Parathyroid adenoma (tissue), 2 donors: ENCODE measurements at regions not wholly inside any gene's neighbourhood (a gene's known extent, or its start where the extent isn't known, plus 50 kb on each side); places are given as distances from the start of the nearest gene placed in this dataset.
"Not testable (repeated sequence)": the region's sequence is repeated elsewhere in the genome, so short reads cannot be mapped to it uniquely, and the experiment has no call there.

Source experiments
- H2AFZ ChIP-seq: fragments of 300-600 bp; sonication (generic); one replicate; pipeline ENCODE4 v1.7.0; 2017; ENCODE audit warnings: antibody characterized with exemption, mild to moderate bottlenecking
- H3K27ac ChIP-seq: fragments of 300-600 bp; sonication (generic); one replicate; pipeline ENCODE4 v1.7.0; 2017
- H3K27me3 ChIP-seq: fragments of 300-600 bp; sonication (generic); one replicate; pipeline ENCODE4 v1.7.0; 2017; ENCODE audit warnings: low read length; ENCODE audit not compliant: control insufficient read depth, insufficient read depth
- H3K36me3 ChIP-seq: fragments of 300-600 bp; sonication (generic); one replicate; pipeline ENCODE4 v1.7.0; 2017; ENCODE audit warnings: low read length; ENCODE audit not compliant: control insufficient read depth, insufficient read depth
- H3K4me1 ChIP-seq: fragments of 300-600 bp; sonication (generic); one replicate; pipeline ENCODE4 v1.7.0; 2017; ENCODE audit warnings: control low read depth
- H3K4me2 ChIP-seq: fragments of 300-600 bp; sonication (generic); one replicate; pipeline ENCODE4 v1.7.0; 2017; ENCODE audit warnings: low read length
- H3K4me3 ChIP-seq: fragments of 300-600 bp; sonication (generic); one replicate; pipeline ENCODE4 v1.7.0; 2017; ENCODE audit warnings: low read depth, low read length
- H3K79me2 ChIP-seq: fragments of 300-600 bp; sonication (generic); one replicate; pipeline ENCODE4 v1.7.0; 2017; ENCODE audit warnings: control low read depth
- H3K9ac ChIP-seq: fragments of 300-600 bp; sonication (generic); one replicate; pipeline ENCODE4 v1.7.0; 2017; ENCODE audit warnings: mild to moderate bottlenecking
- H3K9me3 ChIP-seq: fragments of 300-600 bp; sonication (generic); one replicate; pipeline ENCODE4 v1.7.0; 2017; ENCODE audit warnings: low read length; ENCODE audit not compliant: control insufficient read depth
- TF ChIP-seq, protein P1 (sequence below): fragments of 300-600 bp; sonication (generic); IDR thresholded peaks from one replicate; pipeline ENCODE4 v1.7.0; 2017; ENCODE audit warnings: antibody characterized with exemption, mild to moderate bottlenecking
- donor health status: primary hyperparathyroidism.

DNA sequence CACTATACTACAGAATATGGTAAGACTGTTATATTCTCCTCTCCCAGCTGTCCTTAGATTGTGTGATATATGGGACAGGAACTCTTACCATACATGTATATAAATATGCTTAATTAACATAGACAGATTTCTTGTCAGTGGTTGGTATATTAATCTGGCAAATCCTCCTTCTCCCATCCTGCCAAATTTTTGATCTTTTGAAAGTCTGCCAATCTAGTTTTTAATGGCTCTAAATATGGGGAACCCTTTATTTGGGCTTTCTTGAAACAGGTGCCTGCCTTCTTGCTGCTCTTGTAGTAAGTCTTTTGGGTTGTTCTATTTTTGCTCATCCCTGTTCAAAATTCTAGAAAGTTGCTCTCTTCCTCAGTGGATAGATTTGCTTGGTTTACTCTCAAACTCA, 63.5 kb downstream of the SPATA31D1 start:
- Histone ChIP-seq H3K79me2 (no peaks in the 10 kb centered on the region), H3K36me3 (no peaks in the 10 kb centered on the region), H3K27ac (no peak overlapping the region), H3K9me3 (no peaks in the 10 kb centered on the region), H3K4me1 (no peaks in the 10 kb centered on the region), H3K9ac (no peak overlapping the region), H3K27me3 (no peaks in the 10 kb centered on the region), H3K4me2 (no peak overlapping the region), H2AFZ (no peak overlapping the region), H3K4me3 (no peak overlapping the region)
- TF ChIP-seq, protein P1, sequence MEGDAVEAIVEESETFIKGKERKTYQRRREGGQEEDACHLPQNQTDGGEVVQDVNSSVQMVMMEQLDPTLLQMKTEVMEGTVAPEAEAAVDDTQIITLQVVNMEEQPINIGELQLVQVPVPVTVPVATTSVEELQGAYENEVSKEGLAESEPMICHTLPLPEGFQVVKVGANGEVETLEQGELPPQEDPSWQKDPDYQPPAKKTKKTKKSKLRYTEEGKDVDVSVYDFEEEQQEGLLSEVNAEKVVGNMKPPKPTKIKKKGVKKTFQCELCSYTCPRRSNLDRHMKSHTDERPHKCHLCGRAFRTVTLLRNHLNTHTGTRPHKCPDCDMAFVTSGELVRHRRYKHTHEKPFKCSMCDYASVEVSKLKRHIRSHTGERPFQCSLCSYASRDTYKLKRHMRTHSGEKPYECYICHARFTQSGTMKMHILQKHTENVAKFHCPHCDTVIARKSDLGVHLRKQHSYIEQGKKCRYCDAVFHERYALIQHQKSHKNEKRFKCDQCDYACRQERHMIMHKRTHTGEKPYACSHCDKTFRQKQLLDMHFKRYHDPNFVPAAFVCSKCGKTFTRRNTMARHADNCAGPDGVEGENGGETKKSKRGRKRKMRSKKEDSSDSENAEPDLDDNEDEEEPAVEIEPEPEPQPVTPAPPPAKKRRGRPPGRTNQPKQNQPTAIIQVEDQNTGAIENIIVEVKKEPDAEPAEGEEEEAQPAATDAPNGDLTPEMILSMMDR = no peak

DNA sequence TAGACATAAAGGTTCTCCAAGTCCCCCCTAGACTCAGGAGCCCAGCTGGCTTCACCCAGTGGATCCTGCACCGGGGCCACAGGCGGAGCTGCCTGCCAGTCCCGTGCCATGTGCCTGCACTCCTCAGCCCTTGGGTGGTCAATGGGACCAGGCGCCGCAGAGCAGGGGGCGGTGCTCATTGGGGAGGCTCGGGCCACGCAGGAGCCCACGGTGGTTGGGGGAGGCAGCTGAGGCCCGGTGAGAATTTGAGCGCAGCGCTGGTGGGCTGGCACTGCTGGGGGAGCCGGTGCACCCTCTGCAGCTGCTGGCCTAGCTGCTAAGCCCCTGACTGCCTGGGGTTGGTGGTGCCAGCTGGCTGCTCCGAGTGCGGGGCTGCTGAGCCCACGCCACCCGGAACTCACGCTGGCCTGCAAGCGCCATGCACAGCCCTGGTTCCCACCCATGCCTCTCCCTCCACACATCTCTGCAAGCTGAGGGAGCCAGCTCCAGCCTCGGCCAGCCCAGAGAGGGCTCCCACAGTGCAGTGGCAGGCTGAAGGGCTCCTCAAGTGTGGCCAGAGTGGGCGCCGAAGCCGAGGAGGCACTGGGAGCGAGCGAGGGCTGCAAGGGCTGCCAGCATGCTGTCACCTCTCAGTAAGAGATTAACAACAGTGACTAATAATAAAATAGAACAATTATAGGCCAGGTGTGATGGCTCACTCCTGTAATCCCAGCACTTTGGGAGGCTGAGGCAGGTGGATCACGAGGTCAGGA, 65.9 kb downstream of the SPATA31D1 start:
- no peaks in the 10 kb centered on the region for H3K27me3 ChIP-seq
- H3K79me2 ChIP-seq = no peaks in the 10 kb centered on the region
- no peaks in the 10 kb centered on the region for H3K36me3 ChIP-seq
- no peak overlapping the region for H3K4me3 ChIP-seq
- TF ChIP-seq, protein P1 = no peak
- H3K9me3 ChIP-seq = no peaks in the 10 kb centered on the region
- no peak overlapping the region for H2AFZ ChIP-seq
- no peak overlapping the region for H3K9ac ChIP-seq
- no peak overlapping the region for H3K27ac ChIP-seq
- H3K4me1 ChIP-seq = no peaks in the 10 kb centered on the region
- H3K4me2 ChIP-seq = no peak overlapping the region

DNA sequence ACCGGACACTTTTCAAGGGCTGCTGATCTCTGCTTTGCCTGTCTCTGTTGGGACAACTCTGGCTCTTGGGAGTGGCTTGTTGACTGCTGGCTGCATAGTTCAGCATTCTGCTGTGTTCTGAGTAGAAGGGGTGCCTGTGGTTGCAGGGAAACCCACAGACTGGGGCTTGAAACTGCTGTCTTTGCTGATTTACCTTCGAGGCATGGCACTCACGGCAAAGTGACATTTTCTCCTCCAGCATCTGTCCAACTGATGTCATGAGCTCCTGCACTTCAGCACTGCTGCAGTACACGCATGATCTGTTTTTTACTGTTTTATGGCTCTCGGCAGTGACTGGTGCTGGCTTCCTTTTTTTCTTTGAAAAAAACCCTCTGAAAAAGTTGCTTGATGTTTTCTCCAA, 69.2 kb downstream of the SPATA31D1 start:
- H3K27ac ChIP-seq = no peak overlapping the region
- no peaks in the 10 kb centered on the region for H3K27me3 ChIP-seq
- TF ChIP-seq, protein P1 = no peak
- no peak overlapping the region for H3K4me2 ChIP-seq
- no peaks in the 10 kb centered on the region for H3K36me3 ChIP-seq
- no peaks in the 10 kb centered on the region for H3K79me2 ChIP-seq
- no peaks in the 10 kb centered on the region for H3K9me3 ChIP-seq
- no peak overlapping the region for H2AFZ ChIP-seq
- H3K4me3 ChIP-seq = no peak overlapping the region
- no peak overlapping the region for H3K9ac ChIP-seq
- no peaks in the 10 kb centered on the region for H3K4me1 ChIP-seq

DNA sequence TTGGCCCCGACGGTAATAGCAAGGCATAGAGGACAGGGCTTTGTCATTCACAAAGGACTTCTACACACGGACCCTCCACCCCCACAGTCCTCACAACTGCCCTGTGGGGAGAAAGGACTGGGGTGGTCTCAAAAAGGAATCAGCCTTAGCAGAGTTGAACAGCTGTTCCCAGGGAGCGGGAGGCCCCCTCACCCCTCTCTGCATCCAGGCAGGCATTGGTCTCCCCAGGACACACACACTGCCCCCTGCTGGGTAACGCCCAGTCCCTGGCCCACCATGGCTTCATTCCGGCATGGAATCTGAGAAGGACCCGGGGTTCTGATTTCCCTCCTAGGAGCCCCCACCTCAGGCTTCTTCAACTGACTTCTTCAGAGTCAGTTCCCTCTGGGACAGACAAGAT, 73.2 kb downstream of the SPATA31D1 start:
- not testable (repeated sequence) for H3K4me3 ChIP-seq, H3K9ac ChIP-seq, H3K27ac ChIP-seq, H3K4me2 ChIP-seq, H3K79me2 ChIP-seq, H3K9me3 ChIP-seq, H3K4me1 ChIP-seq, H3K27me3 ChIP-seq, H3K36me3 ChIP-seq, H2AFZ ChIP-seq

DNA sequence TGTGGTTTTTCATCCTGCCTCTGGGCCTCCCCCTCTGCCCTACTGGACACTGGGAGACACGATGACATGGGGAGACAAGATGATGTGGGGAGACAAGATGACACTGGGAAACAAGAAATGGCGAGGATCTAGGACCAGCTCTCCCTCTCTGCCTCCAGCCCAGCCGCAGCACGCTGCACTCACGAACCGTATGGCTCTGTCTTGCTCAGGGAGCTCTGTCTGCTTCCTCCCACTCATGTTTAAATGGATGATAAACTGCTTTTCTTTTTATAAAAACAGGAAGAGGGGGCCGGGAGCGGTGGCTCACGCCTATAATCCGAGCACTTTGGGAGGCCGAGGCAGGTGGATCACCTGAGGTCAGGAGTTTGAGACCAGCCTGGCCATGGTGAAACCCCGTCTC, 73.7 kb downstream of the SPATA31D1 start:
- Histone ChIP-seq H3K4me3 (no peak overlapping the region), H3K27ac (no peak overlapping the region), H3K9ac (no peak overlapping the region), H3K36me3 (no peaks in the 10 kb centered on the region), H3K27me3 (no peaks in the 10 kb centered on the region), H3K79me2 (no peaks in the 10 kb centered on the region), H3K9me3 (no peaks in the 10 kb centered on the region), H2AFZ (no peak overlapping the region), H3K4me2 (no peak overlapping the region), H3K4me1 (no peaks in the 10 kb centered on the region)
- TF ChIP-seq, protein P1 = no peak
